ENCODE measurements at regions not wholly inside any gene's neighbourhood (a gene's known extent, or its start where the extent isn't known, plus 50 kb on each side); places are given as distances from the start of the nearest gene placed in this dataset.
"Not testable (repeated sequence)": the region's sequence is repeated elsewhere in the genome, so short reads cannot be mapped to it uniquely, and the experiment has no call there.

- H3K79me1 ChIP-seq (ENCODE audit: low read length); H3K27me3 ChIP-seq (ENCODE audit: insufficient read depth, low read length, poor library complexity); H3K36me3 ChIP-seq (ENCODE audit: control insufficient read depth, insufficient read depth, low read length); H3K4ac ChIP-seq (ENCODE audit: low read depth, low read length); H3K4me1 ChIP-seq (ENCODE audit: control insufficient read depth, low read depth, low read length); H4K8ac ChIP-seq (ENCODE audit: low read depth, low read length); H3K4me3 ChIP-seq (ENCODE audit: low read length); H2BK5ac ChIP-seq (ENCODE audit: low read length); H2AK5ac ChIP-seq (ENCODE audit: low read length); H3K4me2 ChIP-seq (ENCODE audit: low read length); H3K9ac ChIP-seq (ENCODE audit: low read length); H2BK15ac ChIP-seq (replicated peaks; ENCODE audit: low read depth); H3K79me2 ChIP-seq (ENCODE audit: control insufficient read depth, insufficient read depth, low read length); H4K5ac ChIP-seq (ENCODE audit: low read length); H3K27ac ChIP-seq (ENCODE audit: low read depth, low read length); H3K18ac ChIP-seq (ENCODE audit: low read length); H3K23ac ChIP-seq (ENCODE audit: low read length); H2BK120ac ChIP-seq (ENCODE audit: low read depth, low read length): not testable (repeated sequence)
- peak; percentile 63 for DNase-seq
- H3K56ac ChIP-seq (ENCODE audit: low read length) = peak overlapping the region; percentile 25
- WGBS (ENCODE audit: extremely low coverage, insufficient coverage, low lambda C conversion rate) = no CpG with 5 or more reads among the region's 3 CpGs
Measured at GRCh38 chr1:148345659-148346151, 137.4 kb downstream of the PPIAL4G start.

GRCh38 chr1:148344651-148345050, 138.5 kb downstream of the PPIAL4G start:
- not testable (repeated sequence) for H4K8ac ChIP-seq (ENCODE audit: low read depth, low read length); H3K27ac ChIP-seq (ENCODE audit: low read depth, low read length); H4K5ac ChIP-seq (ENCODE audit: low read length); H3K4me3 ChIP-seq (ENCODE audit: low read length); H3K23ac ChIP-seq (ENCODE audit: low read length); H3K27me3 ChIP-seq (ENCODE audit: insufficient read depth, low read length, poor library complexity); H3K56ac ChIP-seq (ENCODE audit: low read length); H3K79me2 ChIP-seq (ENCODE audit: control insufficient read depth, insufficient read depth, low read length); H2BK15ac ChIP-seq (replicated peaks; ENCODE audit: low read depth); H3K79me1 ChIP-seq (ENCODE audit: low read length); H3K4ac ChIP-seq (ENCODE audit: low read depth, low read length); H2AK5ac ChIP-seq (ENCODE audit: low read length); DNase-seq; H3K4me2 ChIP-seq (ENCODE audit: low read length); H3K18ac ChIP-seq (ENCODE audit: low read length); H3K36me3 ChIP-seq (ENCODE audit: control insufficient read depth, insufficient read depth, low read length); H2BK120ac ChIP-seq (ENCODE audit: low read depth, low read length); H2BK5ac ChIP-seq (ENCODE audit: low read length); H3K4me1 ChIP-seq (ENCODE audit: control insufficient read depth, low read depth, low read length); H3K9ac ChIP-seq (ENCODE audit: low read length)
- no CpG with 5 or more reads among the region's 2 CpGs for WGBS (ENCODE audit: extremely low coverage, insufficient coverage, low lambda C conversion rate)

- H2AK5ac ChIP-seq (ENCODE audit: low read length); H3K18ac ChIP-seq (ENCODE audit: low read length); H3K4me3 ChIP-seq (ENCODE audit: low read length); H4K5ac ChIP-seq (ENCODE audit: low read length); H3K4ac ChIP-seq (ENCODE audit: low read depth, low read length); H2BK15ac ChIP-seq (replicated peaks; ENCODE audit: low read depth); H2BK120ac ChIP-seq (ENCODE audit: low read depth, low read length); H2BK5ac ChIP-seq (ENCODE audit: low read length); H3K79me2 ChIP-seq (ENCODE audit: control insufficient read depth, insufficient read depth, low read length); H3K4me1 ChIP-seq (ENCODE audit: control insufficient read depth, low read depth, low read length); H3K56ac ChIP-seq (ENCODE audit: low read length); H3K9ac ChIP-seq (ENCODE audit: low read length); H3K79me1 ChIP-seq (ENCODE audit: low read length); H4K8ac ChIP-seq (ENCODE audit: low read depth, low read length); H3K4me2 ChIP-seq (ENCODE audit: low read length); H3K36me3 ChIP-seq (ENCODE audit: control insufficient read depth, insufficient read depth, low read length); H3K23ac ChIP-seq (ENCODE audit: low read length); DNase-seq; H3K27me3 ChIP-seq (ENCODE audit: insufficient read depth, low read length, poor library complexity); H3K27ac ChIP-seq (ENCODE audit: low read depth, low read length): not testable (repeated sequence)
- no CpG with 5 or more reads among the region's 1 CpG for WGBS (ENCODE audit: extremely low coverage, insufficient coverage, low lambda C conversion rate)
Measured at GRCh38 chr1:148341729-148342128, 141.4 kb downstream of the PPIAL4G start.

GRCh38 chr1:148336121-148336918, 146.8 kb downstream of the PPIAL4G start:
- not testable (repeated sequence) for H3K4me3 ChIP-seq (ENCODE audit: low read length); H3K9ac ChIP-seq (ENCODE audit: low read length); H3K27ac ChIP-seq (ENCODE audit: low read depth, low read length); H3K79me2 ChIP-seq (ENCODE audit: control insufficient read depth, insufficient read depth, low read length); H3K23ac ChIP-seq (ENCODE audit: low read length); H3K27me3 ChIP-seq (ENCODE audit: insufficient read depth, low read length, poor library complexity); H3K56ac ChIP-seq (ENCODE audit: low read length); H3K18ac ChIP-seq (ENCODE audit: low read length); H2BK5ac ChIP-seq (ENCODE audit: low read length); H2BK120ac ChIP-seq (ENCODE audit: low read depth, low read length); H3K4me2 ChIP-seq (ENCODE audit: low read length); DNase-seq; H3K4ac ChIP-seq (ENCODE audit: low read depth, low read length); H3K36me3 ChIP-seq (ENCODE audit: control insufficient read depth, insufficient read depth, low read length); H4K8ac ChIP-seq (ENCODE audit: low read depth, low read length); H2BK15ac ChIP-seq (replicated peaks; ENCODE audit: low read depth); H2AK5ac ChIP-seq (ENCODE audit: low read length); H3K4me1 ChIP-seq (ENCODE audit: control insufficient read depth, low read depth, low read length); H3K79me1 ChIP-seq (ENCODE audit: low read length); H4K5ac ChIP-seq (ENCODE audit: low read length)
- no CpG with 5 or more reads among the region's 5 CpGs for WGBS (ENCODE audit: extremely low coverage, insufficient coverage, low lambda C conversion rate)

- no CpG with 5 or more reads among the region's 33 CpGs for WGBS (ENCODE audit: extremely low coverage, insufficient coverage, low lambda C conversion rate)
- Histone ChIP-seq H2BK120ac (ENCODE audit: low read depth, low read length) (peak overlapping the region; percentile 23), H3K4me2 (ENCODE audit: low read length) (peak overlapping the region; percentile 61), H3K36me3 (ENCODE audit: control insufficient read depth, insufficient read depth, low read length) (no peaks in the 10 kb centered on the region), H4K5ac (ENCODE audit: low read length) (no peak overlapping the region), H3K56ac (ENCODE audit: low read length) (peak overlapping the region; percentile 96), H3K4ac (ENCODE audit: low read depth, low read length) (peak overlapping the region; percentile 96), H3K23ac (ENCODE audit: low read length) (no peak overlapping the region), H2AK5ac (ENCODE audit: low read length) (no peak overlapping the region), H3K4me1 (ENCODE audit: control insufficient read depth, low read depth, low read length) (no peaks in the 10 kb centered on the region), H3K18ac (ENCODE audit: low read length) (no peak overlapping the region), H3K79me2 (ENCODE audit: control insufficient read depth, insufficient read depth, low read length) (no peaks in the 10 kb centered on the region), H3K27me3 (ENCODE audit: insufficient read depth, low read length, poor library complexity) (no peaks in the 10 kb centered on the region), H3K79me1 (ENCODE audit: low read length) (no peaks in the 10 kb centered on the region), H3K4me3 (ENCODE audit: low read length) (peak overlapping the region; percentile 30), H3K27ac (ENCODE audit: low read depth, low read length) (peak overlapping the region; percentile 55), H2BK5ac (ENCODE audit: low read length) (peak overlapping the region; percentile 100), H3K9ac (ENCODE audit: low read length) (peak overlapping the region; percentile 80), H4K8ac (ENCODE audit: low read depth, low read length) (no peak overlapping the region), H2BK15ac (replicated peaks; ENCODE audit: low read depth) (no peak overlapping the region)
- DNase-seq = peak; percentile 99
Measured at GRCh38 chr1:148334339-148335130, 148.6 kb downstream of the PPIAL4G start.

Data from mesendoderm (in vitro differentiated cells).